ENCODE measurements at regions not wholly inside any gene's neighbourhood (a gene's known extent, or its start where the extent isn't known, plus 50 kb on each side); places are given as distances from the start of the nearest gene placed in this dataset.

DNA sequence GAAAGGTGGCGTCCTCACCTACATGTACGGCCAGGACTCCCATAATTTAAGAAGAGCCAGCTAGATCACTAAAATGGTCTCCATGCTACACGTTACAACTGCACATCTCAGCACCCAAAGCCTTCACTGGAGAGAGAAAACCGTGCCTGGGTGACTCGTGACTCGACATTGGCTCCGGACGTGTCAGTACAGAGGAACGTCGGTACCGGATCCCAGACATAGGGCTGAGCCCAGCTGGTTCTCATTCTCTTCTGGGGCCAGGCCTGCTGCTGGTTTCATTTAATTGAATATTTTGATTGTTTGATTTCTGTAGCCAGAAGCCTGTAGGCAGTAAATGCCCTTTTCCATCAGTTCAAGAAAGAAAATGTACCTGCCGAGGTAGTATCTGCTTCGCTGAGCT is 93.1 kb downstream of the HHIPL2 start:
- TF ChIP-seq, protein P1, sequence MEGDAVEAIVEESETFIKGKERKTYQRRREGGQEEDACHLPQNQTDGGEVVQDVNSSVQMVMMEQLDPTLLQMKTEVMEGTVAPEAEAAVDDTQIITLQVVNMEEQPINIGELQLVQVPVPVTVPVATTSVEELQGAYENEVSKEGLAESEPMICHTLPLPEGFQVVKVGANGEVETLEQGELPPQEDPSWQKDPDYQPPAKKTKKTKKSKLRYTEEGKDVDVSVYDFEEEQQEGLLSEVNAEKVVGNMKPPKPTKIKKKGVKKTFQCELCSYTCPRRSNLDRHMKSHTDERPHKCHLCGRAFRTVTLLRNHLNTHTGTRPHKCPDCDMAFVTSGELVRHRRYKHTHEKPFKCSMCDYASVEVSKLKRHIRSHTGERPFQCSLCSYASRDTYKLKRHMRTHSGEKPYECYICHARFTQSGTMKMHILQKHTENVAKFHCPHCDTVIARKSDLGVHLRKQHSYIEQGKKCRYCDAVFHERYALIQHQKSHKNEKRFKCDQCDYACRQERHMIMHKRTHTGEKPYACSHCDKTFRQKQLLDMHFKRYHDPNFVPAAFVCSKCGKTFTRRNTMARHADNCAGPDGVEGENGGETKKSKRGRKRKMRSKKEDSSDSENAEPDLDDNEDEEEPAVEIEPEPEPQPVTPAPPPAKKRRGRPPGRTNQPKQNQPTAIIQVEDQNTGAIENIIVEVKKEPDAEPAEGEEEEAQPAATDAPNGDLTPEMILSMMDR (IDR thresholded peaks at IDR 0.05): no peak
- TF ChIP-seq, protein P2, sequence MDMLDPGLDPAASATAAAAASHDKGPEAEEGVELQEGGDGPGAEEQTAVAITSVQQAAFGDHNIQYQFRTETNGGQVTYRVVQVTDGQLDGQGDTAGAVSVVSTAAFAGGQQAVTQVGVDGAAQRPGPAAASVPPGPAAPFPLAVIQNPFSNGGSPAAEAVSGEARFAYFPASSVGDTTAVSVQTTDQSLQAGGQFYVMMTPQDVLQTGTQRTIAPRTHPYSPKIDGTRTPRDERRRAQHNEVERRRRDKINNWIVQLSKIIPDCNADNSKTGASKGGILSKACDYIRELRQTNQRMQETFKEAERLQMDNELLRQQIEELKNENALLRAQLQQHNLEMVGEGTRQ (IDR thresholded peaks at IDR 0.05; ENCODE audit: borderline replicate concordance, low read depth, low read length): no peak
- TF ChIP-seq RCOR1 (IDR thresholded peaks at IDR 0.05; ENCODE audit: low read length): peak; percentile 78; the same call in 1 of the 2 replicates
- no peak for TF ChIP-seq GATA2 (CRISPR knock-in tag; IDR thresholded peaks at IDR 0.05)
- TF ChIP-seq MXI1 (IDR thresholded peaks at IDR 0.05; ENCODE audit: low read depth, low read length): no peak
- no peak for TF ChIP-seq TEAD4 (IDR thresholded peaks at IDR 0.05; ENCODE audit: borderline replicate concordance, insufficient read depth)
- TF ChIP-seq POLR2AphosphoS5 (IDR thresholded peaks at IDR 0.05; ENCODE audit: low read depth, low read length): no peak
